PC-9 (cell line): ENCODE measurements at regions not wholly inside any gene's neighbourhood (a gene's known extent, or its start where the extent isn't known, plus 50 kb on each side); places are given as distances from the start of the nearest gene placed in this dataset.

Experiments
- BruUV-seq: library from RNA; stranded (reverse); fragments of 400-500 nt; replicated peaks from 2 replicates; lab custom pipeline; 2021; lab: Mats Ljungman, UMichigan
- CTCF ChIA-PET: fragments of 300-600 bp; sonication (Branson Sonifier 250); formaldehyde crosslinking; loops from one replicate; lab custom pipeline; 2022; ENCODE audit warnings: antibody characterized with exemption; lab: Charles Lee
- POLR2A ChIA-PET: fragments of 300-600 bp; sonication (Branson Sonifier 250); formaldehyde crosslinking; loops from one replicate; lab custom pipeline; 2022; ENCODE audit warnings: antibody characterized with exemption; ENCODE audit not compliant: unreplicated experiment; lab: Charles Lee
- DNase-seq, 2 experiments: peaks; one replicate each; pipeline versions ENCODE4 v3.0.0 to v3.0.0-alpha.2; 2015 to 2022; ENCODE audit warnings: mixed read lengths in 1 of 2
- H2AFZ ChIP-seq: fragments of 200-600 bp; sonication (generic); 2 replicates; pipeline ENCODE4 v1.8.1; 2017; ENCODE audit warnings: antibody characterized with exemption
- H3F3A ChIP-seq: fragments of 200-600 bp; sonication (generic); 2 replicates; pipeline ENCODE4 v1.8.1; 2017; ENCODE audit warnings: antibody characterized with exemption, mild to moderate bottlenecking, low read depth; ENCODE audit not compliant: insufficient read depth
- H3K27ac ChIP-seq: fragments of 200-600 bp; sonication (generic); 2 replicates; pipeline ENCODE4 v1.6.1; 2016; ENCODE audit warnings: mixed run types
- H3K27me3 ChIP-seq: fragments of 200-600 bp; sonication (generic); 2 replicates; pipeline ENCODE4 v1.6.1; 2016; ENCODE audit warnings: low read depth, mixed run types; ENCODE audit not compliant: insufficient read depth
- H3K36me3 ChIP-seq: fragments of 200-600 bp; sonication (generic); 2 replicates; pipeline ENCODE4 v1.6.1; 2016; ENCODE audit warnings: low read depth, mixed run types
- H3K4me1 ChIP-seq: fragments of 200-600 bp; sonication (generic); replicated peaks from 2 replicates; pipeline ENCODE4 v1.6.1; 2016; ENCODE audit warnings: mixed run types; ENCODE audit not compliant: insufficient read depth
- H3K4me2 ChIP-seq: fragments of 200-600 bp; sonication (generic); 2 replicates; pipeline ENCODE4 v1.6.1; 2017; ENCODE audit warnings: mixed run types
- H3K4me3 ChIP-seq: fragments of 200-600 bp; sonication (generic); 2 replicates; pipeline ENCODE4 v1.6.1; 2016; ENCODE audit warnings: mixed run types
- H3K79me2 ChIP-seq: fragments of 200-600 bp; sonication (generic); 2 replicates; pipeline ENCODE4 v1.6.1; 2017; ENCODE audit warnings: low read depth, mixed run types
- H3K9me2 ChIP-seq: fragments of 200-600 bp; sonication (generic); 2 replicates; pipeline ENCODE4 v1.8.1; 2017; ENCODE audit warnings: mild to moderate bottlenecking; ENCODE audit not compliant: insufficient read depth
- H3K9me3 ChIP-seq: fragments of 200-600 bp; sonication (generic); 2 replicates; pipeline ENCODE4 v1.8.1; 2016; ENCODE audit warnings: low read depth; ENCODE audit not compliant: insufficient read depth
- H4K20me1 ChIP-seq: fragments of 200-600 bp; sonication (generic); 2 replicates; pipeline ENCODE4 v1.8.1; 2017; ENCODE audit not compliant: insufficient read depth
- EZH2 ChIP-seq: fragments of 200-600 bp; sonication (generic); IDR thresholded peaks from 2 replicates; pipeline ENCODE4 v1.8.0; 2017; ENCODE audit warnings: antibody characterized with exemption, low read depth
- intact Hi-C: fragments of 100-400 bp; cut with micrococcal nuclease; formaldehyde crosslinking; loops from one replicate; pipeline ENCODE4 v1.10.0; 2022; ENCODE audit not compliant: unreplicated experiment
- TF ChIP-seq, protein P1 (sequence below): fragments of 200-600 bp; sonication (generic); conservative IDR thresholded peaks from 2 replicates; pipeline ENCODE4 v1.6.1; 2017; ENCODE audit warnings: mixed run types, antibody characterized with exemption, mild to moderate bottlenecking, moderate library complexity

DNA sequence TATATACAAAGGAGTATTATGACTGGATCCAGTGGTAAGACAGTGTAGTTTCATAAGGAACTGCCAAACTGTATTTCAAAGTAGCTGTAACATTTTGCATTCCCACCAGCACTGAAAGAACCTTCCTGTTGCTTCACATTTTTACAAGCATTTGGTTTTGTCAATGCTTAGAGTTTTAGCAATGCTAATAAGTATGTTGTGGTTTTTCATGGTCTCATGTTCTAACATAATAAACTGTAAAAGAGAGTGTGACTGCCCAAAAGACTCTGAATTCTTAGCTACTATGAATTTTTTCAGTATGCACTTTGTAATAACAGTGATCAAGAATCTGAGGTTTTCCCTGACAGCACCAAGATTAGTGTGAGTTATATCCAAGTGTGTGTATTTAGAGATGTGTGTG, 604.2 kb downstream of the XIRP2 start:
- H3K4me1 ChIP-seq = no peaks in the 10 kb centered on the region
- H3K9me3 ChIP-seq = no peaks in the 10 kb centered on the region
- H3K4me2 ChIP-seq = no peak overlapping the region
- no peak overlapping the region for H3K4me3 ChIP-seq
- BruUV-seq = no TSS peak
- H3K9me2 ChIP-seq = no peaks in the 10 kb centered on the region
- intact Hi-C loops = no loop called here
- H3K79me2 ChIP-seq = no peaks in the 10 kb centered on the region
- H3K27me3 ChIP-seq = no peaks in the 10 kb centered on the region
- no peak overlapping the region for H2AFZ ChIP-seq
- no peak for TF ChIP-seq EZH2
- TF ChIP-seq, protein P1, sequence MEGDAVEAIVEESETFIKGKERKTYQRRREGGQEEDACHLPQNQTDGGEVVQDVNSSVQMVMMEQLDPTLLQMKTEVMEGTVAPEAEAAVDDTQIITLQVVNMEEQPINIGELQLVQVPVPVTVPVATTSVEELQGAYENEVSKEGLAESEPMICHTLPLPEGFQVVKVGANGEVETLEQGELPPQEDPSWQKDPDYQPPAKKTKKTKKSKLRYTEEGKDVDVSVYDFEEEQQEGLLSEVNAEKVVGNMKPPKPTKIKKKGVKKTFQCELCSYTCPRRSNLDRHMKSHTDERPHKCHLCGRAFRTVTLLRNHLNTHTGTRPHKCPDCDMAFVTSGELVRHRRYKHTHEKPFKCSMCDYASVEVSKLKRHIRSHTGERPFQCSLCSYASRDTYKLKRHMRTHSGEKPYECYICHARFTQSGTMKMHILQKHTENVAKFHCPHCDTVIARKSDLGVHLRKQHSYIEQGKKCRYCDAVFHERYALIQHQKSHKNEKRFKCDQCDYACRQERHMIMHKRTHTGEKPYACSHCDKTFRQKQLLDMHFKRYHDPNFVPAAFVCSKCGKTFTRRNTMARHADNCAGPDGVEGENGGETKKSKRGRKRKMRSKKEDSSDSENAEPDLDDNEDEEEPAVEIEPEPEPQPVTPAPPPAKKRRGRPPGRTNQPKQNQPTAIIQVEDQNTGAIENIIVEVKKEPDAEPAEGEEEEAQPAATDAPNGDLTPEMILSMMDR = no peak
- DNase-seq = no peak
- H3F3A ChIP-seq = no peaks in the 10 kb centered on the region
- H4K20me1 ChIP-seq = no peaks in the 10 kb centered on the region
- H3K27ac ChIP-seq = no peak overlapping the region
- no peaks in the 10 kb centered on the region for H3K36me3 ChIP-seq
- ChIA-PET CTCF (no interaction called here), POLR2A (no interaction called here)

DNA sequence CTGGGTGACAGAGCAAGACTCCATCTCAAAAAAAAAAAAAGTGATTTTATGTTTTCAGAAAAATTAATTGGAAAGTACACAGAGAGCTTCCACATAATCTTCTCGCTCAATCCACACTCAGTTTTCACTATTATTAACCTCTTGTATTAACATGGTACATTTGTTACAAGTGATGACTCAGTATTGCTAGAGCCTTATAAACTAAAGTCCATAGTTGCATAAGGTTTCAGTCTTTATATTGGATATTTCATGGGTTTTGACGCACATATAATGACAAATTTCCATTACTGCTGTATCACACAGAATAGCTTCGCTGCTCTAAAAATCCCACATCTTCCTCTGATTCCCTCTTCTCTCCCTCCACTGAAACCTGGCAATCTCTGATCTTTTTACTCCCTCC, 603.5 kb downstream of the XIRP2 start:
- no TSS peak for BruUV-seq
- Histone ChIP-seq H3K36me3 (no peaks in the 10 kb centered on the region), H3K27me3 (no peaks in the 10 kb centered on the region), H3K4me1 (no peaks in the 10 kb centered on the region), H3K9me3 (no peaks in the 10 kb centered on the region), H3K9me2 (no peaks in the 10 kb centered on the region), H3K4me2 (no peak overlapping the region), H3F3A (no peaks in the 10 kb centered on the region), H3K4me3 (no peak overlapping the region), H3K79me2 (no peaks in the 10 kb centered on the region), H3K27ac (no peak overlapping the region), H2AFZ (no peak overlapping the region), H4K20me1 (no peaks in the 10 kb centered on the region)
- ChIA-PET CTCF (no interaction called here), POLR2A (no interaction called here)
- intact Hi-C loops = no loop called here
- TF ChIP-seq EZH2 = no peak
- TF ChIP-seq, protein P1 = no peak
- DNase-seq = no peak

DNA sequence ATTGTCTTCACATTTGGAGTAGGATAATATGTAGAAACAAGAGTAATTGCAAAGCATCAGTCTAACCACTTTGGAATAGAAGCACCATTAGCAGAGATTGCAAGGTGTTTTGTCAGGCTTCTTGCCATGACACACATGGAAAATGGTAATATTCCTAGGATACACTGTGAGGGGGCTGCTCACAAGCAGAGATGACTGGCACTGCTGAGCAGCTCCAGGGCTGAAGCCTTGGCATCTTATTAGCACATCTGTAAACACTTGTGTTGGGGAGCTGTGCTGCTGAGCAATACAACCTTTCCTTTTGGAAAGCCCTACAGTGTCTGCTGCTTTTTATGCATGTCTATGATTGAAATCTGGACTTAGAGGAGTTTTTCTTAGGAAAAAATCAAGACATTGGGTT, 602.2 kb downstream of the XIRP2 start:
- H3K9me3 ChIP-seq = no peaks in the 10 kb centered on the region
- no peaks in the 10 kb centered on the region for H3K9me2 ChIP-seq
- H2AFZ ChIP-seq = no peak overlapping the region
- no peaks in the 10 kb centered on the region for H3K27me3 ChIP-seq
- H3F3A ChIP-seq = no peaks in the 10 kb centered on the region
- no peaks in the 10 kb centered on the region for H4K20me1 ChIP-seq
- no peaks in the 10 kb centered on the region for H3K79me2 ChIP-seq
- H3K27ac ChIP-seq = no peak overlapping the region
- BruUV-seq = no TSS peak
- no peaks in the 10 kb centered on the region for H3K36me3 ChIP-seq
- intact Hi-C loops = no loop called here
- H3K4me1 ChIP-seq = no peaks in the 10 kb centered on the region
- CTCF ChIA-PET = no interaction called here
- H3K4me2 ChIP-seq = no peak overlapping the region
- no peak overlapping the region for H3K4me3 ChIP-seq
- no peak for DNase-seq
- TF ChIP-seq, protein P1 = no peak
- POLR2A ChIA-PET = no interaction called here
